SHP77 (cell line): ENCODE measurements at regions not wholly inside any gene's neighbourhood (a gene's known extent, or its start where the extent isn't known, plus 50 kb on each side); places are given as distances from the start of the nearest gene placed in this dataset.

Experiments
- DNase-seq, 2 experiments: peaks; one replicate each; lab custom pipeline; 2025; lab: John Stamatoyannopoulos, UW

DNA sequence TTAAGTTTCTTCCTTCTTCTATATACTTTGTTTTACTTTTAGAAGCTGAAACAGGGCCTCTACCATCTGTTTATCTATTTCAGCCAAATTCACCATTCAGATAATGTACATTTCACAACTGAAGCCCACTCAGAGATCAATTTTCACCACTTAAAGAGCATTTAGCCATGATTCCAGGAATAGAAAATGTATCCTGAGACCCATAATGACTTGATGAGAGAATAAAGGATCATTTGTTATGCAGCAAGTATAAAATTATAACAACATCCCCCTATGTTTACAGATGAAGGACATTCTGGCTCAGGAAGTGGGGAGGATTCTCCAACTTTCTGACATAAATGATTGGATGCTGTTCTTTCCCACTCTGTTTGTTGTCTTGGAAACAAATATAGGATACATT lies 962.1 kb upstream of the EEF2KMT start:
- DNase-seq, result no peak

DNA sequence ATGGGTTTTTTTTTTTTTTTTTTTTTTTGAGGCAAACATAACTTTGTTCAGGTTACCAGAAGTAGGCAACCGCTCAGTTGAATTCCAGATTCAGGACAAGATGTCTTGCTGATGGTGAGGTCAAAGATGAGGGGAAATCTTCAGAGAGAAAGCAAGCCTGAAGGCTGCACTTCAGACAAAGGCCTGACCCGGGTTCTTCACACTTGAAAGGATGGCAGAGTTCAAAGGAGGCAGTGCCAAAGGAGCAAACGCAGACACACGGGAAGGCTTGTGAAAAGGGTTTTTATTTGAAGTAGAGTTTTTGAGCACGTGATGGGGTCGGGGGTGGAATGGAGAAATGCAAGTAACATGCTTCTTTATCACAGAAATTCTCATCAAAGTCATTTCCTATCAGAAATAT lies 960.2 kb upstream of the EEF2KMT start:
- DNase-seq, result no peak

DNA sequence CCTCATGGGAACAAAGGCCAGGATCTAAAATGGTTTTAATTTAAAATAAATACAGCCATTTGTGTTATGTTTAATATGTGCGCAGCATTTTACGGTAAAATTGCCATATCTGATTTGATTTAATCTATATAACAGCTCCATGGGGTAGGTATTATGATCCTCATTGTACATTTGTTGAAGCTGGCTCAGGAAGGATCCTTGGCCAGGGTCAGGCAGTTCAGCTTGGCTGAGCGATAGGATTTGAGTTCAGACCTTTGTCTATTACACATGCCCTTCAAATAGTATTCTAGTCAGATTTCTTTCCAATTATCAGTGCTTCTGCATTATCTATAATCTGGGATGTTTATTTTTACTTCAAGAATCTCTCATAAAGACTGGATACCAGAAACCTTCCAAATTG lies 950.4 kb upstream of the EEF2KMT start:
- no peak for DNase-seq

GRCh38 chr16:6047325-6047724 lies 949.7 kb upstream of the EEF2KMT start:
- DNase-seq, result no peak

DNA sequence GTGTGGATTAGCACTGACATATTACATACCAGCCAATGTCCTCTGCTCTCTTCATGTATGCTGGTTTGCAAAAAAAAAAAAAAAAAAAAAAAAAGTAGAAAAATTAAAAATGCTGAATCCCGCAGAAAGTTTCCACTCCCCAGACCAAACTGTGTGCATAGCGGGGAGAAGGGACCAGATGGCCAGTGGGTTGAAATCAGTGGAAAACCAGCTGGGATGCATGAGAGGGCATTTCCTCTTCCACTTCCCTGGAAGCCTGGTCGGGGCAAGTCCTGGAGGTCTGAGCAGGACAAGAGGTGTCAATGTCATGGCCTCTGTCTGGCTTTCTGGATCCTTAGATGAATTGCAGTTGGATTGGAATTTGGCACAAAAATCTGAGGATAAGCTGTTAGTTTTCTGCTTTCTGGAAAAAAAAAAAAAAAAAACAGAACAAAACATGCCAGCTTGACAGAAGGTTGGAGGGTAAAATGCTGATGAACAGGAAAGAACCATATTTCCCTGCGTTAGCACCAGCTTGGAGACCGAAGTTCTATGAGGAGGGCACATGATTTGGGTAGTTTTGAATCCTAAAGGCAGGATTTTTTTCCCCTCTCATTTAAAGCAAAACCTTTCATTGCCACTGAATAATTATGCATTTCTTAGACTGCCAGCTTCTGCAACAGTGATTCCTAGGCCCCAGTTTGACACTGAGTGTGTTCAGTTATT lies 941.5 kb upstream of the EEF2KMT start:
- DNase-seq, result no peak

DNA sequence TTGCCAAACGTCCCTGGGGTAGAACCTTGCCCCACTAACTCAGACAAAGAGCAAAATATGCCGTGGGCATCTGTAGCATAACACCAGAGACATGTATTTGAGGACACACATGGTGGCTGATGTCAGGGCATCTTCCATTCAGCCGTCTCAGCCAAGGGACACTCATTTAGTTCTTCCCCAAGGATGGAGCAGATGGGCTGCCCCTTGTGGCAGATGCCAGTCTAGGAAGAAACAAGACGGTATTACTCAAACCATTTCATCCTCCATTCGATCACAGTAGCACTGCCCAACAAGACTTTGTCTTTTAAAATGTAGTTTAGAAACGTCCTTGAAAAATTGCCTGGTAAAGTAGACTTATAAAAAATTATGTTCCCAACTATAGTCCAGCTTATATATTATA lies 937.6 kb upstream of the EEF2KMT start:
- DNase-seq, result no peak

- no peak for DNase-seq
Observed at GRCh38 chr16:6034511-6034910, 936.9 kb upstream of the EEF2KMT start.

DNA sequence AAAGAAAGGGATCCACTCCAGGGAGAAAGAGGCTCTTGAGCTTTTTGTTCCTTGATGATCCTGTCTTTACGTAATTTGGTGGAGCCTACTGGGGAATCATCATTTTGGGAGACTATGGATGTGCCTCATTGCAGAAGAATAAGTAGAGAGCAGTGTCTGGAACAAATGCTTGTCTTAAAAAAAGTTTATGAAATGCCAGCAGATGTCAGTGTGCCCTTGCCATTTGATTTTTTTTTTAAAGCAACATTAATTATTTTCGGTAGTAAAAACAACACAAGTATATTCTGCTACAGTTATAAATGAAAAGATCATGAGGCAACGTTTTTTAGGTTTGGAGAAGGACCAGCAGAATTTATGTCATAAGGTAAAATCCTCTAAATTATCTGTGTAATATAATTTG lies 934.8 kb upstream of the EEF2KMT start:
- no peak for DNase-seq

GRCh38 chr16:6031567-6031966 lies 934.0 kb upstream of the EEF2KMT start:
- DNase-seq, result no peak

DNA sequence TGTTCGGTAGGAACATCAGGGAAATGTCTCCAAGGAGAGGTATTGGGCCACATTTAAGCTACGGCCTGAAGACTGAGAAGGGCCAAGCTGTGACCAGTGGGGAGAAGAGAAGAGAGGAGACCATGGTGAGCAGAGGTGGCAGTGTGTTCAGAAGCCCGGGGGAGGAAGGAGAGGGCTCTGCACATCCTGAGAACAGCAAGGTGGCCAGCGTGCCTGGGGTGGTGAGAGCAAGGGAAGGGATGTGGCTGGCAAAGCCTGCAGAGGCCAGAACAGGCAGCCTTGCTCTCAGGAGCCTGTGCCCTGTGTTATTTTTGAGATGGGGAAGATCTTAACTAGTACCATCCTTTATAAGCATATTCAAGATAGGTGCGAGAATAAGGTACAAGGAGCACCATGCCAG lies 933.5 kb upstream of the EEF2KMT start:
- DNase-seq, result no peak

DNA sequence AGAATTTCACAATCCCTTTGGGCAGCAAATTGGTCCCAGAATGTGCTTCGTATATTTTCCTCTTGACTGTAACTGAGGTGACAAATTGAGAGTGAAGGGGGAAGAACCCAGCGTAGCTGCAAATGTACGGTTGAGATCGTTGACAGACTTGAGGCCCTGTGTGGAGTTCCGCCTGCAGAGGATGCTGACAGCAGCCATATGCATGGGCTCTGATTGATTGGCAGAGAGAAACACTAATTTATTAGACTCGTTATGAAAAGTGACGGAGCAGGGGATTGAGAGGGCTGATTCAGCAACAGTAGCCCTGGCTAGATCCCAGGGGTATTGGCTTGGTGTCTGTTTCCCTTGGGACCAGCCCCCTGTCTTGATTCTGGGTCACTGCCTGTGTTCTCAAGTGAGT lies 930.1 kb upstream of the EEF2KMT start:
- DNase-seq, result no peak

GRCh38 chr16:6023449-6023848 lies 925.9 kb upstream of the EEF2KMT start:
- DNase-seq, result no peak

GRCh38 chr16:6021276-6021943 lies 923.8 kb upstream of the EEF2KMT start:
- DNase-seq, result no peak

DNA sequence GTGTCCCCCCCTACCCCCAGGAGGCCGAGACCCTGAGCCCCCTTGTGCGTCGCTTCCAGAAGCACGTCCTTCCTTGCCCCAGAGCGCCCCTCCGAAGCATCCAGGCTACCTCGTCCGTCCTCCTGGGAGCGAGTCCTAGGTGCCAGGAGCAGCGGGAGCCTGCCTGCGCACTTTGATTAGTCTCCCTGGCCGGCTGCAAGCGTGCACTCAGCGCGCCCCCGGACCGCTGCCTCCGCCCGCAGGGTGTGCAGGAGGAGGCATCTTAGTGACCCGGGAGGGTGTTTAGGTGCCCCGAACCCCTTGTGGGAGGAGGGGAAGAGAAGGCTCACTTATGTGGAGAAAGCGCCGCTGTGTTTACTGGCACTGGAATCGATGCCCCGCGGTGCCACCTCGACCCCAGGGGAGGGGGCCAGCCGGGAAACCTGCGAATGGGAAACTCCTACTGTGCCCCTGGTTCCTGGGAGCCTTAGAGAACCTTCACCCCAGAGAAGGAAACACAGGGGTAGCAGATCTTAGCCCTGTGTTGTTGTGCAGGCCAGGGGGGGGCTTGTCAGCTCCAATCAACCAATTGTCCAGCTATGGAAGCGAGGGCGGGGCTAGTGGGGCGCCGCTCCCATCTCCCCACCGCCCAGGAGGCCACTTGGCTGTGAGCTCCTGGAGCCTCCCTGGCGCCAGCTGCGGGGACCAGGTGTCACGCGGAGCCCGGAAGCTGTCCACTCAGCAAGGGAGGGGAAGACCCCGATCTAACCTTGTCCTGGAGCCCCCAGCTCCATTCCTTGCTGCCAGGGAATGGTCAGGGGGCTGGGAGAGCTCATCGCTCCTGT lies 922.8 kb upstream of the EEF2KMT start:
- no peak for DNase-seq

GRCh38 chr16:6019490-6019991 lies 921.9 kb upstream of the EEF2KMT start:
- DNase-seq, result no peak

- no peak for DNase-seq
Observed at GRCh38 chr16:6018848-6019489, 921.4 kb upstream of the EEF2KMT start.

- DNase-seq, result peak; percentile 1 to 15
Observed at GRCh38 chr16:6016530-6017184, 919.1 kb upstream of the EEF2KMT start.

DNA sequence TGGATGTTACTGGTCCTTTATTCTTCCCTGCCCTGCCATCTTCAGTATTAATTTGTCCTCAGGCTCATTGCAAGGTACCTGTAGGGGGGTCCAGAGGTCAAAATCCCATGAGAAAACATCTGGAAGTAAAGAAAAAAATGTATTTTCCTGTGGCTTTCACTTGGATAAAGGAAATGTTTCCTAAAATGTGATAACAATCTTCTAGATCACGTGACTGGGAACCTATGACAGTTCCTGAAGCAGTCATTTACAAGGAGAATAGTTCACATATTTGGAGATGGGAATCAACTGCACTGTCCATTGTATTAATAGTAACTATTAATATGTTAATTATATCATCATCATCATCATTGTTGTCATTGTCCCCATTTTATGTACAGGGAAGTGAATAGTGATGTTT lies 915.1 kb upstream of the EEF2KMT start:
- DNase-seq, result no peak

DNA sequence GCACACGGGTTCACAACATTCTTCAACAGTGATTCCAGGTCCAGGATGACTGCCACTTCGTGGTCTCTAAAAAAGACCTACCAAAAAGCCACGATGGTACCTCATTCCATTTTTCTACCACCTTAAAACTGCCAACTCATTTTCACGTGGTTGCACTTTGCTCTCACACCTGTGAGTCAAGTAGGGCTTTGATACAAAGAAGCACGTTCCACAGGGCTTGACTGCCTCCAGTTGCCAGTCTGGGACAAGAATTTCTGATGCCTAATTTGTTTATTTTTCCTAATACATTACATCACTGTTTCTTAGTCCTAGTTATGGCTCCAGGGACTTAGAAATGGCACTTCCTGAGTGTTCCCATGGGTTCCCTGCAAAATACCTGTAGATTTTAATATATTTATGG lies 911.6 kb upstream of the EEF2KMT start:
- DNase-seq, result no peak

- no peak for DNase-seq
Observed at GRCh38 chr16:6008670-6009069, 911.1 kb upstream of the EEF2KMT start.

GRCh38 chr16:5993356-5993755 lies 895.8 kb upstream of the EEF2KMT start:
- no peak for DNase-seq

DNA sequence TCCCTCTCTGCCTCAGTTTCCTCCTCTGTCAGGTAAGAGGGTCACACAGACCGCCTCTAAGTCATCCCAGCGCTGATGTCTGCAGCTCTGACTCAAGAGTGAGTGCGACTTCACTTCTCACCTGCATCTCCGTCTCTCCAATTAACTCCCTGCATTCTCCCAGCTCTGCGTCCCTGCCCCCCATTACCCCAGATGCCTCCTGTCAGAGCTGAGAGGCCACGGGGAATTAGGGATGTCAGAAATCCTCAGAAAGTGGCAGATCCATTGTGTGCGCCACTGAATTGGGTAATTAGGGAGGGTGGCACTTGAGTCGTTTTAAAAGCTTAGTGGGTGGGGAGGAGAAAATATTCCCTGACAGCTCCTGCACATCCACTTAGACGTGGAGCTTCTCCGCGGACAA lies 885.4 kb upstream of the EEF2KMT start:
- DNase-seq, result no peak
